ENCODE measurements at regions not wholly inside any gene's neighbourhood (a gene's known extent, or its start where the extent isn't known, plus 50 kb on each side); places are given as distances from the start of the nearest gene placed in this dataset.
"Not testable (repeated sequence)": the region's sequence is repeated elsewhere in the genome, so short reads cannot be mapped to it uniquely, and the experiment has no call there.

GRCh38 chr7:85851571-85852193 is 664.8 kb upstream of the SEMA3D start:
- in situ Hi-C loops (cut with HindIII; ENCODE audit: low pct_ligation_motif_present, low pct_unique_long_range_greater_than_20kb, low sequenced_read_pairs), result no loop called here
- DNase-seq, result peak; percentile 59

- in situ Hi-C loops (cut with HindIII; ENCODE audit: low pct_ligation_motif_present, low pct_unique_long_range_greater_than_20kb, low sequenced_read_pairs), result no loop called here
- DNase-seq, result no peak
These were observed 663.5 kb upstream of the SEMA3D start for GRCh38 chr7:85850381-85850780.

- DNase-seq, result no peak
- in situ Hi-C loops (cut with HindIII; ENCODE audit: low pct_ligation_motif_present, low pct_unique_long_range_greater_than_20kb, low sequenced_read_pairs), result no loop called here
These were observed 653.7 kb upstream of the SEMA3D start for GRCh38 chr7:85840554-85840953.

GRCh38 chr7:85833066-85833465 is 646.2 kb upstream of the SEMA3D start:
- in situ Hi-C loops (cut with HindIII; ENCODE audit: low pct_ligation_motif_present, low pct_unique_long_range_greater_than_20kb, low sequenced_read_pairs), result no loop called here
- no peak for DNase-seq

DNA sequence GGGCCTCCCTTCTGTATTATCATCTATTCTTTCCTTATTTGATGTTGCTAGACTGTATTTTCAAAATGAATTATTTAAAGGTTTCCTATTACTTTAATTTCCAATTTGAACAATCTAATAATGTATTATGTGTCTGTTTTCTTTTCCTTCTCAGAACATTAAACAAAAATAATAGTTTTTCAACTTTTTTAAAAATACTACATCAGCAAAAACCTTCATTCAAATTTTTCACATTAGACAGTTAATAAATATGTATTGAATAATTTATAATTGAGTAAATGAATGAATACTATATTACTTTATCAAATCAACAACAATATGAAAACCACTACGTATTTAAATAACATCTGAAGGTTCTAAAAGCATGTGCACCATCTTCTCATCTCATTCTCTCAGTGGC is 644.1 kb upstream of the SEMA3D start:
- DNase-seq, result no peak
- in situ Hi-C loops (cut with HindIII; ENCODE audit: low pct_ligation_motif_present, low pct_unique_long_range_greater_than_20kb, low sequenced_read_pairs), result no loop called here

DNA sequence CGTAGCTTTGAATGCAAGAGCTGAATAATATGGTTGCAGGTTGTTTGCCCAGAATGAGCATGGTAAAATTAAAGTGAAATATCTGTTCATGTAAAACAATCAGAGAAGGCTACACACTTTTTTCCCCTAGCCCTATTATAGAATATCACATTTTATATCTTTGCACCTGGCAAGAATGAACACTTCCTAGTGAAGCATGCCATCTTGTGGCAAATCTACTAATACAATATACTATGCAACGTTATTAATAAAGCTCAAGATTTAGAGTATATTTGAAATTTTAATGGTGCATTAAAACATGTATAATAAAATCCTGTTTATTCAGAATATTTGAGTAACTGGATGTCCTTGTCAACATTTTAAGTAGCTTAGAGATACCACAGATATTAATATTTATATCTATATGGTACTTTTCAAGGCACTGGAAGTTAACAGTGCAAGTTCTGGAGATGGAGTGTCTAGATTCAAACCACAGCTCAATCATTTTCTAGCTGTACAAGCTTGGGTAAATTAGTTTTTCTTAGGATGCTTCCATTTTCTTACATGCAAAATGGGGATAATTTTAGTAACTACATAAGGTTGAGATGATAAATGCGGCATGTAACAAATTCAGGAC is 643.1 kb upstream of the SEMA3D start:
- in situ Hi-C loops (cut with HindIII; ENCODE audit: low pct_ligation_motif_present, low pct_unique_long_range_greater_than_20kb, low sequenced_read_pairs), result no loop called here
- peak; percentile 27 for DNase-seq

DNA sequence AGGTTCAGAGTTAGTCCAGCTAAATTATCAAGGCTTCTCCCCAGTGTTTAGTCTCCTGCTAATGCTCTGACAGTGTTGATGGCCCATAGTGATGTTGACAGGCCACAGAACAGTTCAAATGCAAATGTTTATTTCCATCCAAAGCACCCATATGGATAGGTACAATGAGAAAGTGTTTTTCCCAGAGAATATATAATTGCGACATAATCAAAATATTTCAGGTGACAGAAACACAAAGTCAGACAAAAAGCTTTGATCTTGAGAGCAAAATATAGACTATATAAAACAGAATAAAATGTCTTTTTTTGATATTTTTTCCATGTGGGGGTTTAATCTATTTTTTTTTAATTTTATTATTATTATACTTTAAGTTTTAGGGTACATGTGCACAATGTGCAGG is 642.3 kb upstream of the SEMA3D start:
- in situ Hi-C loops (cut with HindIII; ENCODE audit: low pct_ligation_motif_present, low pct_unique_long_range_greater_than_20kb, low sequenced_read_pairs), result no loop called here

GRCh38 chr7:85828614-85829013 is 641.8 kb upstream of the SEMA3D start:
- DNase-seq, result no peak
- in situ Hi-C loops (cut with HindIII; ENCODE audit: low pct_ligation_motif_present, low pct_unique_long_range_greater_than_20kb, low sequenced_read_pairs), result no loop called here

More for the DNA sequence above, 642.3 kb upstream of the SEMA3D start:
- no peak for DNase-seq

DNA sequence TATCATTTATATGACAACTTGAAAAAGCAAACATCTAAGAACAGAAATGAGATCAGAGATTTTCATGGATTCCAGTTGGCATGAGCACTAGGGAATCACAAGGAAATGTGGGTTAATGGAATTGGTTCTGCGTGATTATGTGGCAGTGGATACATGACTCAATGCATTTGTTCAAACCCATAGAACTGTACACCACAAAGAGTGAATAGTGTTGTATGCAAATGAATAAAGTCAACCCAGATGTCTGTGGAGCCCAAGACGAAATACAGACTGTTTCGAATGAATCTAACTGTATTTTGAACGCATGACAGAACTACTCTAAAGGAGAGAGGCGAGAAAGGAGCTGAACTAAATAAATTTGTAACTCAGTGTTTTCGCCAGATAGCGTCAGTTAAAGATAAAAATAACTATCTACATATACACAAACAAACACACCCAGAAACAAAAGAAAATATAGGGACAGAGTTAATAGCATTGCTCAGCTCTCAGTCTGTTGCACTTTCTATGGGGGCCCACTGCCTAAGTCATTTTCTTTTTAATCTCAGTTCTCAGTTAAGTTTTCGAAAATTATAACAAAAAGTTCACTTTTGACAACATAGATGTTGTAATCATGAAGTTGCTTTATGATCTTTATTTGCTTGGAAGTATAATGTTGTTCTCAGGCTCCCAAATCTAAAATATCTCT is 636.7 kb upstream of the SEMA3D start:
- in situ Hi-C loops (cut with HindIII; ENCODE audit: low pct_ligation_motif_present, low pct_unique_long_range_greater_than_20kb, low sequenced_read_pairs), result no loop called here
- DNase-seq, result no peak

- in situ Hi-C loops (cut with HindIII; ENCODE audit: low pct_ligation_motif_present, low pct_unique_long_range_greater_than_20kb, low sequenced_read_pairs), result no loop called here
- DNase-seq, result no peak
These were observed 635.1 kb upstream of the SEMA3D start for GRCh38 chr7:85821926-85822325.

GRCh38 chr7:85820702-85821443 is 634.0 kb upstream of the SEMA3D start:
- in situ Hi-C loops (cut with HindIII; ENCODE audit: low pct_ligation_motif_present, low pct_unique_long_range_greater_than_20kb, low sequenced_read_pairs), result no loop called here
- DNase-seq, result no peak

- in situ Hi-C loops (cut with HindIII; ENCODE audit: low pct_ligation_motif_present, low pct_unique_long_range_greater_than_20kb, low sequenced_read_pairs), result no loop called here
- DNase-seq, result no peak
These were observed 628.7 kb upstream of the SEMA3D start for GRCh38 chr7:85815526-85815925.

GRCh38 chr7:85806321-85806720 is 619.5 kb upstream of the SEMA3D start:
- peak; percentile 19 for DNase-seq
- in situ Hi-C loops (cut with HindIII; ENCODE audit: low pct_ligation_motif_present, low pct_unique_long_range_greater_than_20kb, low sequenced_read_pairs), result no loop called here

- in situ Hi-C loops (cut with HindIII; ENCODE audit: low pct_ligation_motif_present, low pct_unique_long_range_greater_than_20kb, low sequenced_read_pairs), result no loop called here
- no peak for DNase-seq
These were observed 618.8 kb upstream of the SEMA3D start for GRCh38 chr7:85805656-85806055.

GRCh38 chr7:85805249-85805648 is 618.4 kb upstream of the SEMA3D start:
- in situ Hi-C loops (cut with HindIII; ENCODE audit: low pct_ligation_motif_present, low pct_unique_long_range_greater_than_20kb, low sequenced_read_pairs), result no loop called here
- no peak for DNase-seq

DNA sequence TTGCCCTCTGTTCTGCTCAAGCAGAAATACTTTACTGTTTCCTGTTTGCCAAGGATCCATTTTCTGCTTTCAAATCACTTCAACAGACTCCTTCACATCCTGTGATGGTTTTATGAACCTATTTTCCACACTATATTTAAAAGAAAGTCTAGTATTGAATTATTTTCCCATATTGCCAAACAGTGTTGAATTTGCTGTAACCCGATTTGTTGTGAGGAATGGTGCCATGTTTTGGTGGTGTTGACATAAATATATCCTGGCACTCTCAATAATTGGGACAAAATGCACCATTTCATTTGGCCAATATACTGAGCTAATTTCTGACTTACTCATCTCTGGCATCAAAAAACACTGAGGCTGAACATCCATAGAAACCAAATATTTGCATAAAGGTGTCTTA is 615.4 kb upstream of the SEMA3D start:
- in situ Hi-C loops (cut with HindIII; ENCODE audit: low pct_ligation_motif_present, low pct_unique_long_range_greater_than_20kb, low sequenced_read_pairs), result no loop called here
- DNase-seq, result no peak

DNA sequence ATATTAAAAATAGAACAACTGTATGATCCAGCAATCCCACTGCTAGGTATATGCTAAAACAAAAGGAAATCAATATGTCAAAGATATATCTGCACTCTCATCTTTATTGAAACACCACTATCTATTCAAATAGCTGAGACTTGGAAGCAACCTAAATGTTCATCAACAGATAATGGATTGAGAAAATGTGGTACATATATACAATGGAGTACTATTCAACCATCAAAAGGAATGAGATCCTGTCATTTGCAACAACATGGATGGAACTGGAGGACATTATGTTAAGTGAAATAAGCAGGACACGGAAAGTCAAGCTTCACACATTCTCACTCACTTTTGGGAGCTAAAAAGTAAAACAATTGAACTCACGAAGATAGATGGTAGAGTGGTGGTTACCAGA is 610.1 kb upstream of the SEMA3D start:
- in situ Hi-C loops (cut with HindIII; ENCODE audit: low pct_ligation_motif_present, low pct_unique_long_range_greater_than_20kb, low sequenced_read_pairs), result no loop called here
- no peak for DNase-seq

- DNase-seq; in situ Hi-C loops (cut with HindIII; ENCODE audit: low pct_ligation_motif_present, low pct_unique_long_range_greater_than_20kb, low sequenced_read_pairs): not testable (repeated sequence)
These were observed 604.2 kb upstream of the SEMA3D start for GRCh38 chr7:85791098-85791497.

DNA sequence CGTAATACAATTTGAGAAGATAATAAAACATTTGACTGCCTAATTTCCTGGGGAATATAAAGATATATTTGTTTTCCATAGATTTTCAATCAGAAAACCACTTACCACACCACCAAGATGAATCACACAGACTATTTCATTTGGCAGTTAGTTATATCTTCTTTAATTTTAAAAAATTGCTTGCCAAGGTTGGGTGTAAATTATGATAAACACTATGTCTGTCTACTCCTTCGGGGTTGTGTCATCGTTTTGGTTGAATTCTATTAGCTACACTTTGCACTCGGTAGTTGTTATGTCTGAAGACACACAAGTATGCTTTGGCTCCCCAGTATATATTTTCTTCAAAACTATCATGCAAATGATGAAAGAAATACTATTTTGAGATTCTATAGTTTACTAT is 594.8 kb upstream of the SEMA3D start:
- in situ Hi-C loops (cut with HindIII; ENCODE audit: low pct_ligation_motif_present, low pct_unique_long_range_greater_than_20kb, low sequenced_read_pairs), result no loop called here
- no peak for DNase-seq
